Fibroblast of lung (primary cell): ENCODE measurements at regions not wholly inside any gene's neighbourhood (a gene's known extent, or its start where the extent isn't known, plus 50 kb on each side); places are given as distances from the start of the nearest gene placed in this dataset.

Experiments
- DNase-seq, 2 donors: peaks; one replicate each; pipeline versions ENCODE4 v3.0.0 to v3.0.0-alpha.2; 2010; ENCODE audit warnings: low read depth in 2 of 2
- H2AFZ ChIP-seq: 2 replicates; pipeline ENCODE4 v1.5.1; 2012; ENCODE audit warnings: low read length, control low read depth, inconsistent platforms
- H3K27ac ChIP-seq: 2 replicates; pipeline ENCODE4 v1.5.1; 2011; ENCODE audit warnings: low read length, control low read depth; ENCODE audit not compliant: insufficient read depth
- H3K27me3 ChIP-seq: 2 replicates; pipeline ENCODE4 v1.5.1; 2011; ENCODE audit warnings: mild to moderate bottlenecking, low read length; ENCODE audit not compliant: control insufficient read depth, insufficient read depth
- H3K36me3 ChIP-seq: 2 replicates; pipeline ENCODE4 v1.5.1; 2011; ENCODE audit warnings: low read length; ENCODE audit not compliant: control insufficient read depth, insufficient read depth
- H3K4me1 ChIP-seq: 2 replicates; pipeline ENCODE4 v1.5.1; 2011; ENCODE audit warnings: low read length; ENCODE audit not compliant: control insufficient read depth, insufficient read depth; ENCODE audit errors: extremely low read depth
- H3K4me2 ChIP-seq: 2 replicates; pipeline ENCODE4 v1.5.1; 2011; ENCODE audit warnings: low read length, control low read depth; ENCODE audit not compliant: insufficient read depth; ENCODE audit errors: extremely low read depth
- H3K4me3 ChIP-seq, 4 experiments: fragments of 200-600 bp in 1 of 4; sonication (generic) in 1 of 4; replicated peaks in 1 of 4; 2 replicates each; pipeline ENCODE4 v1.5.1; 2011 to 2016; ENCODE audit warnings: low read length in 4 of 4, low read depth in 3 of 4, mild to moderate bottlenecking in 3 of 4, control low read depth in 2 of 4, inconsistent platforms in 1 of 4, mixed read lengths in 1 of 4; ENCODE audit not compliant: insufficient read depth in 1 of 4; ENCODE audit errors: control extremely low read depth in 1 of 4
- H3K79me2 ChIP-seq: 2 replicates; pipeline ENCODE4 v1.5.1; 2012; ENCODE audit warnings: mild to moderate bottlenecking, low read length, inconsistent platforms; ENCODE audit not compliant: control insufficient read depth, insufficient read depth
- H3K9ac ChIP-seq: 2 replicates; pipeline ENCODE4 v1.5.1; 2011; ENCODE audit warnings: mild to moderate bottlenecking, low read length, control low read depth; ENCODE audit not compliant: insufficient read depth
- H3K9me3 ChIP-seq: 2 replicates; pipeline ENCODE4 v1.5.1; 2012; ENCODE audit warnings: low read depth, low read length; ENCODE audit not compliant: control insufficient read depth, insufficient read depth
- H4K20me1 ChIP-seq: 2 replicates; pipeline ENCODE4 v1.5.1; 2011; ENCODE audit warnings: low read length; ENCODE audit not compliant: control insufficient read depth, insufficient read depth; ENCODE audit errors: extremely low read depth
- CTCF ChIP-seq, 2 donors: IDR thresholded peaks in 1 of 2; conservative IDR thresholded peaks in 1 of 2; 1 replicate in 1 of 2; 2 replicates in 1 of 2; pipeline ENCODE4 v1.5.1; 2011 to 2012; ENCODE audit warnings: low read length in 2 of 2, control low read depth in 1 of 2, inconsistent platforms in 1 of 2, low read depth in 1 of 2, mild to moderate bottlenecking in 1 of 2
- EZH2 ChIP-seq: IDR thresholded peaks from 2 replicates; pipeline ENCODE4 v1.5.1; 2012; ENCODE audit warnings: low read length, control low read depth, mild to moderate bottlenecking; ENCODE audit errors: missing control alignments

- H3K4me1 ChIP-seq, result no peaks in the 10 kb centered on the region
- TF ChIP-seq EZH2, result no peak
- no peak for TF ChIP-seq CTCF (conservative IDR thresholded peaks at IDR 0.05 in 1 of 2, IDR thresholded peaks at IDR 0.05 in 1 of 2; ENCODE audit: low read depth in 1 of 2, low read length in 2 of 2)
- H4K20me1 ChIP-seq, result no peaks in the 10 kb centered on the region
- H3K27ac ChIP-seq, result no peak overlapping the region
- no peaks in the 10 kb centered on the region for H3K27me3 ChIP-seq
- no peak for DNase-seq
- H3K79me2 ChIP-seq, result no peaks in the 10 kb centered on the region
- H3K36me3 ChIP-seq, result no peaks in the 10 kb centered on the region
- no peak overlapping the region for H2AFZ ChIP-seq
- H3K9ac ChIP-seq, result no peak overlapping the region
- no peaks in the 10 kb centered on the region for H3K9me3 ChIP-seq
- H3K4me2 ChIP-seq, result no peak overlapping the region
- H3K4me3 ChIP-seq, result no peak overlapping the region
Observed at GRCh38 chr7:145347271-145347670, 511.4 kb upstream of the TPK1 start.

GRCh38 chr7:145339319-145339718, 503.5 kb upstream of the TPK1 start:
- Histone ChIP-seq H3K27me3 (no peaks in the 10 kb centered on the region), H4K20me1 (no peaks in the 10 kb centered on the region), H3K4me1 (no peaks in the 10 kb centered on the region), H3K9ac (no peak overlapping the region), H3K4me2 (no peak overlapping the region), H2AFZ (no peak overlapping the region), H3K4me3 (no peak overlapping the region), H3K79me2 (no peaks in the 10 kb centered on the region), H3K9me3 (no peaks in the 10 kb centered on the region), H3K27ac (no peak overlapping the region), H3K36me3 (no peaks in the 10 kb centered on the region)
- DNase-seq, result no peak
- TF ChIP-seq CTCF (conservative IDR thresholded peaks at IDR 0.05 in 1 of 2, IDR thresholded peaks at IDR 0.05 in 1 of 2; ENCODE audit: low read depth in 1 of 2, low read length in 2 of 2), result no peak
- TF ChIP-seq EZH2, result no peak

- H3K4me3 ChIP-seq, result no peak overlapping the region
- H3K9me3 ChIP-seq, result no peaks in the 10 kb centered on the region
- no peaks in the 10 kb centered on the region for H3K27me3 ChIP-seq
- H3K4me1 ChIP-seq, result no peaks in the 10 kb centered on the region
- H3K9ac ChIP-seq, result no peak overlapping the region
- no peak for DNase-seq
- no peak for TF ChIP-seq CTCF (conservative IDR thresholded peaks at IDR 0.05 in 1 of 2, IDR thresholded peaks at IDR 0.05 in 1 of 2; ENCODE audit: low read depth in 1 of 2, low read length in 2 of 2)
- no peak for TF ChIP-seq EZH2
- no peaks in the 10 kb centered on the region for H4K20me1 ChIP-seq
- H2AFZ ChIP-seq, result no peak overlapping the region
- H3K4me2 ChIP-seq, result no peak overlapping the region
- H3K79me2 ChIP-seq, result no peaks in the 10 kb centered on the region
- H3K36me3 ChIP-seq, result no peaks in the 10 kb centered on the region
- no peak overlapping the region for H3K27ac ChIP-seq
Observed at GRCh38 chr7:145331522-145331921, 495.7 kb upstream of the TPK1 start.
